Thymus (tissue), 11 donors: ENCODE measurements at regions not wholly inside any gene's neighbourhood (a gene's known extent, or its start where the extent isn't known, plus 50 kb on each side); places are given as distances from the start of the nearest gene placed in this dataset.

ENCODE experiments used
- DNase-seq, 9 donors: peaks; one replicate each; pipeline ENCODE4 v3.0.0-alpha.2; 2013; ENCODE audit warnings: low spot score in 9 of 9, low read depth in 6 of 9, missing footprints in 1 of 9
- H3K27ac ChIP-seq, 2 donors: one replicate each; pipeline ENCODE4 v1.5.1; 2013; ENCODE audit warnings: control low read depth in 1 of 2, low read depth in 1 of 2, low read length in 1 of 2, mild to moderate bottlenecking in 1 of 2, moderate library complexity in 1 of 2
- H3K27me3 ChIP-seq, 2 donors: one replicate each; pipeline ENCODE4 v1.5.1; 2013; ENCODE audit warnings: low read length in 1 of 2; ENCODE audit not compliant: control insufficient read depth in 2 of 2, insufficient read depth in 1 of 2
- H3K36me3 ChIP-seq, 2 donors: one replicate each; pipeline ENCODE4 v1.5.1; 2013; ENCODE audit warnings: low read length in 1 of 2, mild to moderate bottlenecking in 1 of 2, moderate library complexity in 1 of 2; ENCODE audit not compliant: control insufficient read depth in 2 of 2, insufficient read depth in 2 of 2
- H3K4me1 ChIP-seq, 2 donors: one replicate each; pipeline ENCODE4 v1.5.1; 2013; ENCODE audit warnings: low read length in 2 of 2; ENCODE audit not compliant: control insufficient read depth in 2 of 2, insufficient read depth in 2 of 2
- H3K4me3 ChIP-seq, 2 donors: one replicate each; pipeline ENCODE4 v1.5.1; 2013; ENCODE audit warnings: low read length in 2 of 2, control low read depth in 1 of 2, mild to moderate bottlenecking in 1 of 2
- H3K9me3 ChIP-seq, 2 donors: one replicate each; pipeline ENCODE4 v1.5.1; 2013; ENCODE audit warnings: low read length in 1 of 2, mild to moderate bottlenecking in 1 of 2; ENCODE audit not compliant: control insufficient read depth in 2 of 2, insufficient read depth in 1 of 2
- WGBS: extraction: QIAGEN DNeasy Blood & Tissue Kit; methylation state at CpG from one replicate; pipeline ENCODE4 v1.1.7; 2013; 5-methylcytosine and 5-hydroxymethylcytosine counted together
- donor health status: healthy.

GRCh38 chr10:113967126-113967525, 76.5 kb upstream of the ADRB1 start:
- DNase-seq, result no peak
- Histone ChIP-seq H3K27ac (no peak overlapping the region), H3K9me3 (peaks cover 0 to 3% of the 10 kb centered on the region in 2 donors), H3K4me1 (peaks cover 9 to 33% of the 10 kb centered on the region in 2 donors), H3K36me3 (no peaks in the 10 kb centered on the region), H3K27me3 (no peaks in the 10 kb centered on the region), H3K4me3 (no peak overlapping the region)
- 94% methylated on average over 7 of the region's 7 CpGs for WGBS

- Histone ChIP-seq H3K9me3 (peaks cover 0 to 3% of the 10 kb centered on the region in 2 donors), H3K27me3 (no peaks in the 10 kb centered on the region), H3K4me1 (peaks cover 4 to 11% of the 10 kb centered on the region in 2 donors), H3K36me3 (no peaks in the 10 kb centered on the region), H3K27ac (no peak overlapping the region), H3K4me3 (no peak overlapping the region)
- no peak for DNase-seq
These were observed 73.0 kb upstream of the ADRB1 start for GRCh38 chr10:113970641-113971040.

- peaks cover 2 to 10% of the 10 kb centered on the region in 2 donors for H3K4me1 ChIP-seq
- no peak overlapping the region for H3K4me3 ChIP-seq
- WGBS, result 94% methylated on average over 3 of the region's 3 CpGs
- H3K27me3 ChIP-seq, result no peaks in the 10 kb centered on the region
- H3K36me3 ChIP-seq, result no peaks in the 10 kb centered on the region
- no peak for DNase-seq
- no peak overlapping the region for H3K27ac ChIP-seq
- peaks cover 0 to 3% of the 10 kb centered on the region in 2 donors for H3K9me3 ChIP-seq
These were observed 72.2 kb upstream of the ADRB1 start for GRCh38 chr10:113971349-113971973.

GRCh38 chr10:113977174-113977573, 66.5 kb upstream of the ADRB1 start:
- no peaks in the 10 kb centered on the region for H3K27me3 ChIP-seq
- WGBS, result 98% methylated on average over 7 of the region's 7 CpGs
- H3K9me3 ChIP-seq, result no peaks in the 10 kb centered on the region
- H3K36me3 ChIP-seq, result no peaks in the 10 kb centered on the region
- no peak for DNase-seq
- H3K4me3 ChIP-seq, result no peak overlapping the region
- no peak overlapping the region for H3K27ac ChIP-seq
- H3K4me1 ChIP-seq, result peaks cover under 1 to 2% of the 10 kb centered on the region in 2 donors

DNA sequence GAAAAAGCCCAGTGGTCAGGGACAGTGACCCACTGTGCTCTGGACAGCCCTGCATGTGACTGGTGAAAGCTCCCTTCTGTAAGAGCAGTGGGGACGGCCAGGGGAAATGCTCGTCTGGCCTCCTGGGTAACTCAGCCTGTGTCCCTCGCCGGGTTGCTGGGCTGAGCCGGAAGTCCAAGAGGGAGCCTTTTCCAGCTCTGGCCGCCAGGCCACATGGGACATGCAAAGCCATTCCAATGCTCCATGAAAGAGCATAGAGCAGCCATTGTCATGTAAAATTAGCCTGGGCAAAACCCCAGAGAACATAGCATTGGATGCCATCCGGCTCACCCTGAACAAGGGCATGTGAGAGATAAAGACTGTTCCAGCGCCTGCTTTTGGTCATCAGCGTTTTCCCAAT, 64.9 kb upstream of the ADRB1 start:
- Histone ChIP-seq H3K27me3 (no peaks in the 10 kb centered on the region), H3K36me3 (no peaks in the 10 kb centered on the region), H3K4me1 (peaks cover 17 to 18% of the 10 kb centered on the region in 2 donors), H3K27ac (no peak overlapping the region), H3K9me3 (no peaks in the 10 kb centered on the region), H3K4me3 (no peak overlapping the region)
- WGBS, result 98% methylated on average over 9 of the region's 9 CpGs
- no peak for DNase-seq

DNA sequence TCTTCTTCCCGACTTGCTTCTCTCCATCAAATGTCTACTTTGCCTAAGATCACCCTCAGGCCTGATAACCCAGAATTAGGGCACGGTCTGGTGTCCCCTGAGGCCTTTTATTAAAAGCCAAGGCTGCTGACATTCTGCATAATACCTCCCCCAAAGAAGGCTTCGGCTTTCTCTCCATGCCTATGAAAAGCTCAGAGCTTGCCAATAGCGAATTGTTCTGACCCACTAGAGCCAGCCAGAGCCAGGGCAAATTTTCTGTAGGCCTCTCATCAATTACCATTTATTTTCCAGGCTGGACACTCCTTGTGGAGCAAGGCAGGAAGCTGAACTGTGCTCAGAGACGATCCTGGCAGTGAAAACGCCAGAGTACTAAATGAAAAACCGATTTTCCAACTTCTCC, 64.3 kb upstream of the ADRB1 start:
- no peak for DNase-seq
- Histone ChIP-seq H3K27me3 (peaks cover 0 to 1% of the 10 kb centered on the region in 2 donors), H3K4me1 (peaks cover 17 to 20% of the 10 kb centered on the region in 2 donors), H3K4me3 (no peak overlapping the region), H3K36me3 (no peaks in the 10 kb centered on the region), H3K27ac (no peak overlapping the region), H3K9me3 (no peaks in the 10 kb centered on the region)
- whole genome bisulfite sequencing, result 96% methylated on average over 7 of the region's 7 CpGs

DNA sequence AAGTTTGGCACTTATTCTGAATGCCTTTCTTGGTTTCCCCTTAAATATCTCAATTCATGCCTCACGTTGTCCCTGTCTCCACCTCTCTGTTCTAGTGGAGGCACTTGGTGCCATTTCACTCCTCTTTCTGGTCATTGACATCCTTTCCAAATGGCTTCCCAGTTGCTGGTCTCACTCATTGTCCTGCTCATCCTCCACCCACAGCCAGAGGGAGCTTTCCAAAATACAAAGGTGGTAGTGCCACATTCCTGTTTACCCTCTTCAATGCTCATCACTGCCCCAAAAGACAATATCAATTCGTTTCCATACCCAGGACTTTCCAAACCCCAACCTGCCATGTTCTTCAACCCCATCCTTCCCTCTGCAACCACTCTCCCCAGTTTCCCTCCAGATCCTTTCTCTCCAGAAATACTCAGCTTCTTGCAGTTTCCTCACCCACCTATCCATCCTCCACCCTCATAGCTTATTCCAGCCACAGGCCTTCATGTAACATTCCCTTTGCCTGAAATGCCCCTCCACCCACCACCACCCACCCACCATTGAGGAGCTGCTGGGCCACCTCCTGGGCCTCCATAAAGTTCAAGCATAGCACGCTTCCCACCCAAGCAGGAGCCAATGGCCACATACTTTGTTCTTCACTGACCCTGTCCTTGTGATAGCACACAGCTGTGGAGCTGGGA, 63.1 kb upstream of the ADRB1 start:
- peaks cover 1 to 6% of the 10 kb centered on the region in 2 donors for H3K27me3 ChIP-seq
- H3K36me3 ChIP-seq, result no peaks in the 10 kb centered on the region
- no peak overlapping the region for H3K27ac ChIP-seq
- no peak for DNase-seq
- no peaks in the 10 kb centered on the region for H3K9me3 ChIP-seq
- H3K4me3 ChIP-seq, result no peak overlapping the region
- WGBS, result 94% methylated on average over 3 of the region's 3 CpGs
- H3K4me1 ChIP-seq, result peaks cover 17 to 20% of the 10 kb centered on the region in 2 donors

DNA sequence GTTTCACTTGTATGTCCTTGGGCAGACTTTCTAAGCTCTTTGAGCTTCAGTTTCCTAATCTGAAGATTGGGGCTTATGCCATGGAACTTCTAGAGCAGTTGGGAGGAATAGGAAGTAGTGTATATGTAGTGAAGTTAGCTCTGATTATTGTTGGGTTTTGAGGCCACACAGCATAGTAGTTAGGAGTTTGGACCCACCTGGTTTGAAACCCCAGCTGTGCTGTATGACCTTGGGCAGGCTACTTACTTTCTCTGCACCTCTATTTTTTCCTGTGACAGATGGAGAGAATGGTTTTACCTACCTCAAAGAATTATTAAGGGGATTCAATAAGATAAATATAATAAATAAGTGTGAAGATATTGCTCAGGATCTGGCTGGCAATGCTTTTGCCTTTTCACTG, 61.4 kb upstream of the ADRB1 start:
- Histone ChIP-seq H3K36me3 (no peaks in the 10 kb centered on the region), H3K4me1 (peaks cover 17 to 20% of the 10 kb centered on the region in 2 donors), H3K27ac (no peak overlapping the region), H3K27me3 (peaks cover 3 to 14% of the 10 kb centered on the region in 2 donors), H3K4me3 (no peak overlapping the region), H3K9me3 (no peaks in the 10 kb centered on the region)
- no peak for DNase-seq

DNA sequence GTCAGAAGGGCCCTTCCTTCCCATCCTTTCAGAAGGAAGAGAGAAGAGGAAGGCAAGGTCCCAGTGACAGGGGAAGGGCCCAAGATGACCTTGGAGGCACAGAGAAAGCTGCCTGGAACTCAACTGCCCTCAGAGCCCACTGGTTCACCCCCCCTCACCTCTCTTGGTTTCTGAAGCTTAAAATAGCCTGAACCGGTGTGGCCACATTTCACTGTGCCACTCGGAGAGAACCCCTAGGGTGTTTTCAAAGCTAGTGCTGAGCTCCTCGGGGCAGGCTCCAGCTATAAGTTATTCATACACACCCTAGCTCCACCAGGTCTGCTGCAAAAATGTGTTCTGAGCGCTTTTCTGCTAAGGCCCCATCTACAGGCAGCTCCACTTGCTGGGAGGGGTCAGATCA, 60.9 kb upstream of the ADRB1 start:
- Histone ChIP-seq H3K9me3 (no peaks in the 10 kb centered on the region), H3K4me3 (no peak overlapping the region), H3K4me1 (peaks cover 17 to 20% of the 10 kb centered on the region in 2 donors), H3K27ac (no peak overlapping the region), H3K27me3 (peaks cover 3 to 18% of the 10 kb centered on the region in 2 donors), H3K36me3 (no peaks in the 10 kb centered on the region)
- DNase-seq, result no peak
- WGBS, result 37% methylated on average over 4 of the region's 4 CpGs
